SU-DHL-6 (cell line): ENCODE measurements at regions not wholly inside any gene's neighbourhood (a gene's known extent, or its start where the extent isn't known, plus 50 kb on each side); places are given as distances from the start of the nearest gene placed in this dataset.

Source experiments
- EZH2phosphoT487 ChIP-seq: fragments of 200-600 bp; sonication (generic), shearing (Covaris generic); conservative IDR thresholded peaks from 2 replicates; pipeline ENCODE4 v1.6.1; 2018; ENCODE audit warnings: mild to moderate bottlenecking, antibody characterized with exemption, low read length, moderate library complexity, mixed read lengths
- TF ChIP-seq, protein P1 (sequence below): fragments of 200-600 bp; sonication (generic); IDR thresholded peaks from one replicate; pipeline ENCODE4 v1.5.1; 2017; ENCODE audit warnings: antibody characterized with exemption, mild to moderate bottlenecking, low read length, moderate library complexity; ENCODE audit not compliant: insufficient read depth, poor library complexity, severe bottlenecking

DNA sequence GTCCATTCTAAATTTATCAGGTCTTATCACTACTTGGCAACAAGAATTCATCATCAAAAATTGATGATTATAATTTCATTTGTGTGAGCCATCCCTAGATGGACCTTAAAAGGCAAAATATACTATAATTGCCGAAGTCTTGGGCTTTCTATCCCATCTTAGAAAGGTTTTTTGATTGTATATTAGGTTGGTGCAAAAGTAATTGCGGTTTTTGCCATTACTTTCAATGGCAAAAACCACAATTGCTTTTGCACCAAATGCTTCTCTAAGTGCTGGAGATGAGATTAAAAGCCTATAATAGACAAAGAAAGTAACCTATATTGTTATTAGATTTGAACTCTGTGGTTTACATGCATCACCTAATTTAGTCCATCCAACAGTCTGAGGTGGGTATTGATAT lies 612.9 kb downstream of the ZNF385D start:
- TF ChIP-seq EZH2phosphoT487, result no peak
- TF ChIP-seq, protein P1, sequence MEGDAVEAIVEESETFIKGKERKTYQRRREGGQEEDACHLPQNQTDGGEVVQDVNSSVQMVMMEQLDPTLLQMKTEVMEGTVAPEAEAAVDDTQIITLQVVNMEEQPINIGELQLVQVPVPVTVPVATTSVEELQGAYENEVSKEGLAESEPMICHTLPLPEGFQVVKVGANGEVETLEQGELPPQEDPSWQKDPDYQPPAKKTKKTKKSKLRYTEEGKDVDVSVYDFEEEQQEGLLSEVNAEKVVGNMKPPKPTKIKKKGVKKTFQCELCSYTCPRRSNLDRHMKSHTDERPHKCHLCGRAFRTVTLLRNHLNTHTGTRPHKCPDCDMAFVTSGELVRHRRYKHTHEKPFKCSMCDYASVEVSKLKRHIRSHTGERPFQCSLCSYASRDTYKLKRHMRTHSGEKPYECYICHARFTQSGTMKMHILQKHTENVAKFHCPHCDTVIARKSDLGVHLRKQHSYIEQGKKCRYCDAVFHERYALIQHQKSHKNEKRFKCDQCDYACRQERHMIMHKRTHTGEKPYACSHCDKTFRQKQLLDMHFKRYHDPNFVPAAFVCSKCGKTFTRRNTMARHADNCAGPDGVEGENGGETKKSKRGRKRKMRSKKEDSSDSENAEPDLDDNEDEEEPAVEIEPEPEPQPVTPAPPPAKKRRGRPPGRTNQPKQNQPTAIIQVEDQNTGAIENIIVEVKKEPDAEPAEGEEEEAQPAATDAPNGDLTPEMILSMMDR, result no peak
